ENCODE measurements at regions not wholly inside any gene's neighbourhood (a gene's known extent, or its start where the extent isn't known, plus 50 kb on each side); places are given as distances from the start of the nearest gene placed in this dataset.

DNA sequence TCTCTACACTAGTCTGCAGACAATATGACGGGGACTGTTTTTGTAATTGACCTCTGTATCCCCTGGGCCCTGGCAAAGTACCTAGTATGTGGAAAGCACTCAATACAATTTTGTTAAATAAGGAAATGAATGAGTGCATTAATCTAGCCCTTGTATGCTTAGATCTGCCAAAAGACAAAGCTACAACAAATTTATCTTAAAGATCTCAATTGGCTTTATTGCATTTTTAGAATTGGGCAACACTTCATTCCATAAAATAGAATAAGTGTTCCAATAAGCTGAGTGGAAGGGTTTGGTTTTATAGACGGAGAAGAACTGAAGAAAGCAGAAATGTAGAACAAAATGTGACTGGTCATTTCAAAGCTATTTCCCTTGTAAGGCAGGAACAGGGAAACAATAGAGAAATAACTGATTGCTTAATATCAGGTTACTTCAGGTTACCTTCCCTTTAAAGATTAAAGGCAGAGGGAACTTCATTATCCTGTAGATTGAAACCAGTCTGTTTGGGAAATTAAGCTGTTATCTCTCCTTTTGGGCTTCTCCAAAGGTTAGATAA, 108.3 kb upstream of the MME start:
- 38 to 39% methylated on average over 2 of the region's 2 CpGs for WGBS, 2 donors
- no peak for TF ChIP-seq POLR2A (IDR thresholded peaks at IDR 0.05)
- TF ChIP-seq, protein P1, sequence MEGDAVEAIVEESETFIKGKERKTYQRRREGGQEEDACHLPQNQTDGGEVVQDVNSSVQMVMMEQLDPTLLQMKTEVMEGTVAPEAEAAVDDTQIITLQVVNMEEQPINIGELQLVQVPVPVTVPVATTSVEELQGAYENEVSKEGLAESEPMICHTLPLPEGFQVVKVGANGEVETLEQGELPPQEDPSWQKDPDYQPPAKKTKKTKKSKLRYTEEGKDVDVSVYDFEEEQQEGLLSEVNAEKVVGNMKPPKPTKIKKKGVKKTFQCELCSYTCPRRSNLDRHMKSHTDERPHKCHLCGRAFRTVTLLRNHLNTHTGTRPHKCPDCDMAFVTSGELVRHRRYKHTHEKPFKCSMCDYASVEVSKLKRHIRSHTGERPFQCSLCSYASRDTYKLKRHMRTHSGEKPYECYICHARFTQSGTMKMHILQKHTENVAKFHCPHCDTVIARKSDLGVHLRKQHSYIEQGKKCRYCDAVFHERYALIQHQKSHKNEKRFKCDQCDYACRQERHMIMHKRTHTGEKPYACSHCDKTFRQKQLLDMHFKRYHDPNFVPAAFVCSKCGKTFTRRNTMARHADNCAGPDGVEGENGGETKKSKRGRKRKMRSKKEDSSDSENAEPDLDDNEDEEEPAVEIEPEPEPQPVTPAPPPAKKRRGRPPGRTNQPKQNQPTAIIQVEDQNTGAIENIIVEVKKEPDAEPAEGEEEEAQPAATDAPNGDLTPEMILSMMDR (IDR thresholded peaks at IDR 0.05), result no peak
- no peak overlapping the region for H3K27ac ChIP-seq

DNA sequence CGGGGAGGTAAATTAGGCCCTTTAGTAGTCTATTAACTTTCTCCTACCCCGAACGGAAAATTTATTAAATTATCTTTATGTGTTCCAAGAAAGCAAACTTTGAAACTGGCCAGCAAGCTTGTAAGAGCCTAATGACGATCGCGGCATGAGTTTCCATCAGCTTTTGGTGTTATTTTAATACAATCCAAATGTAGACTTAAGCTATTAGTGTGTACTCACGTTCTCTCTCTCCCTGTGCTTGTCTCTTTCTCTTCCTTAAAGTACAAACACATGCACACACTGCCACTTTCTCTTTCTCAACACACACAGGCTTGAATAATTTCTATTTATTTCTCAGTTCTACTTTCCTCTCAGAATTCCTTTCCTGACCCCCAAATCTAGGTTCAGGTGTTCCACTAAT, 108.8 kb upstream of the MME start:
- H3K36me3 ChIP-seq (ENCODE audit: low read depth, missing control alignments), result no peaks in the 10 kb centered on the region
- 63 to 66% methylated on average over 7 of the region's 7 CpGs for WGBS, 2 donors
- intact Hi-C loops (cut with DNase I; ENCODE audit: low total_unique reads), result no loop called here
- no peak for DNase-seq
- H3K9me3 ChIP-seq, result no peaks in the 10 kb centered on the region
- no peak overlapping the region for H3K27ac ChIP-seq
- no peak overlapping the region for H3K4me3 ChIP-seq
- H3K27me3 ChIP-seq, result no peaks in the 10 kb centered on the region
- TF ChIP-seq, protein P1 (IDR thresholded peaks at IDR 0.05), result no peak
- no peak for TF ChIP-seq POLR2A (IDR thresholded peaks at IDR 0.05)
- no peaks in the 10 kb centered on the region for H3K4me1 ChIP-seq

More for the DNA sequence above, 108.3 kb upstream of the MME start:
- DNase-seq, result no peak
- intact Hi-C loops (cut with DNase I; ENCODE audit: low total_unique reads), result no loop called here
- H3K4me3 ChIP-seq, result no peak overlapping the region
- H3K4me1 ChIP-seq, result no peaks in the 10 kb centered on the region
- H3K9me3 ChIP-seq, result no peaks in the 10 kb centered on the region
- H3K36me3 ChIP-seq (ENCODE audit: low read depth, missing control alignments), result no peaks in the 10 kb centered on the region
- no peaks in the 10 kb centered on the region for H3K27me3 ChIP-seq

DNA sequence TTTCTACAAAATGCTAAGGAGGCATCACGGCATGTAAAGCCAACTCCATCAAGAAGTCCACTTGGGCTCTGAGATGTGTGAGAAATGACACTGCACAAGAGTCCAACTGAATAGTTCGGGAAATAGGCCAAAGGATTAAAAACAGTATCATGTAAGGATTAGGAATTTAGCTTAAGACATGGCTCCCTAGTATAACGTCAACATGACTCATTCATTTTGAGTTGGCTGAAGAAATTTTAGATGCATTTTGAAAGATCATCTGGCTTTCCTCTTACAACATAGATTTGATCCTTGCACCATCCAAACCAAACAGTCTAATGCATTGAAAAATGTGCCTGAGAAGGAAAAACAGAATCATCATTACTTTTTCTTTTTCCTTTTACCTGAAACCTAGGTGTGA, 109.3 kb upstream of the MME start:
- H3K4me3 ChIP-seq, result no peak overlapping the region
- 82 to 88% methylated on average over 3 of the region's 3 CpGs for WGBS, 2 donors
- no peak for DNase-seq
- H3K27me3 ChIP-seq, result no peaks in the 10 kb centered on the region
- no peaks in the 10 kb centered on the region for H3K9me3 ChIP-seq
- no peaks in the 10 kb centered on the region for H3K36me3 ChIP-seq (ENCODE audit: low read depth, missing control alignments)
- no peaks in the 10 kb centered on the region for H3K4me1 ChIP-seq
- TF ChIP-seq, protein P1 (IDR thresholded peaks at IDR 0.05), result no peak
- TF ChIP-seq POLR2A (IDR thresholded peaks at IDR 0.05), result no peak
- H3K27ac ChIP-seq, result no peak overlapping the region
- intact Hi-C loops (cut with DNase I; ENCODE audit: low total_unique reads), result no loop called here

DNA sequence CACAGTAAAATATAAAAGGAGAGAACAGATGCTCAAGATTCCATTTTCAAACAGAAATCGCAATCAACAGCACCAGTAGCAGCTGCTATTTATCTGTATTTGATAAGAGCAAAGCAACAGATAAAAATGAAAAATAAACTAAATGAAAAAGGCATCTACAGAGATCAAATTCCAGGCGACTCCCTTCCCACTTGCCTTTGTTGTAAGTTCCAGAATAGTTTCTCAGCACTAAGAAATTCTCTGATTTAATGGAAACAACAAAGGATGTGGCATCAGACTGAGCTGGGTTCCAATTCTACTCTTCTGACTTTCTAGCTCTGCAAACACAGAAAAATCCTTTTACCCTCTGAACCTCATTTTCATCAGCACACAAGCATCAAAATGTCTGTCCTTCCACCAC, 110.8 kb upstream of the MME start:
- H3K27ac ChIP-seq, result no peak overlapping the region
- H3K9me3 ChIP-seq, result no peaks in the 10 kb centered on the region
- 49 to 61% methylated on average over 2 of the region's 2 CpGs for WGBS, 2 donors
- DNase-seq, result no peak
- intact Hi-C loops (cut with DNase I; ENCODE audit: low total_unique reads), result no loop called here
- no peaks in the 10 kb centered on the region for H3K4me1 ChIP-seq
- H3K4me3 ChIP-seq, result no peak overlapping the region
- no peaks in the 10 kb centered on the region for H3K27me3 ChIP-seq
- no peak for TF ChIP-seq POLR2A (IDR thresholded peaks at IDR 0.05)
- TF ChIP-seq, protein P1 (IDR thresholded peaks at IDR 0.05), result no peak
- H3K36me3 ChIP-seq (ENCODE audit: low read depth, missing control alignments), result no peaks in the 10 kb centered on the region

DNA sequence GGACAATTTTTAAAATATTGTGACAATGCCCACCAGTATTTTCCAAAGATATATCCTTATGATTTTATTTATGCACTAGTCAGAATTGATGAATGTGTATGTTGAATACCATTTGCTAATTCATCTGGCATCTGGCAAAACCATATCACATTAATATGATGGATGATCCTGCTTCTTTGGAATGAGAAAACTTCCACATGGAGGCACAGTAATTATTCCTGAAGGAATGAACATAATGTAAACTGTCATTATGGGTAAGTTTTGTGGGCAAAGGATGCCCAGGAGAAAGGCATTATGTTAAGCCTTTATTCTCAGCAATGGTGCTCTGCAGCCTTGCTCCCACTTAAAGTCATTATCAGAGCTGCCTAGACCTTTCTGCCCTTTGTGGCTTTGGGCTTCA, 113.0 kb upstream of the MME start:
- intact Hi-C loops (cut with DNase I; ENCODE audit: low total_unique reads), result no loop called here
- Histone ChIP-seq H3K27me3 (no peaks in the 10 kb centered on the region), H3K9me3 (no peaks in the 10 kb centered on the region), H3K36me3 (ENCODE audit: low read depth, missing control alignments) (no peaks in the 10 kb centered on the region), H3K4me1 (peaks cover 4% of the 10 kb centered on the region), H3K4me3 (no peak overlapping the region), H3K27ac (no peak overlapping the region)
- no peak for DNase-seq
- TF ChIP-seq, protein P1 (IDR thresholded peaks at IDR 0.05), result no peak
- TF ChIP-seq POLR2A (IDR thresholded peaks at IDR 0.05), result no peak

Measured in testis (tissue), 2 donors.